Lower lobe of right lung (tissue), 2 donors: ENCODE measurements at regions not wholly inside any gene's neighbourhood (a gene's known extent, or its start where the extent isn't known, plus 50 kb on each side); places are given as distances from the start of the nearest gene placed in this dataset.

Experiments
- ATAC-seq, 2 donors: fragments of 200-7000 bp; cut with Tn5 transposase; one replicate each; pipeline ENCODE4 v1.9.1; 2020 to 2022; ENCODE audit warnings: mild to moderate bottlenecking in 2 of 2, moderate library complexity in 2 of 2
- DNase-seq: peaks from one replicate; pipeline ENCODE4 v3.0.0-alpha.2; 2020
- H3K27ac ChIP-seq: fragments of 200-600 bp; one replicate; pipeline ENCODE4 v1.8.0; 2022
- H3K27me3 ChIP-seq: fragments of 200-600 bp; one replicate; pipeline ENCODE4 v1.8.0; 2022; ENCODE audit warnings: low read depth
- H3K36me3 ChIP-seq: fragments of 200-600 bp; one replicate; pipeline ENCODE4 v1.8.0; 2022; ENCODE audit warnings: mild to moderate bottlenecking
- H3K4me1 ChIP-seq: fragments of 200-600 bp; one replicate; pipeline ENCODE4 v1.8.0; 2022
- H3K4me3 ChIP-seq: fragments of 200-600 bp; one replicate; pipeline ENCODE4 v1.8.0; 2022; ENCODE audit warnings: mild to moderate bottlenecking
- H3K9me3 ChIP-seq: fragments of 200-600 bp; one replicate; pipeline ENCODE4 v1.8.0; 2022
- CTCF ChIP-seq: fragments of 200-600 bp; IDR thresholded peaks from one replicate; pipeline ENCODE4 v1.8.0; 2022; ENCODE audit warnings: antibody characterized with exemption, mild to moderate bottlenecking
- intact Hi-C: fragments of 100-400 bp; cut with DNase I; formaldehyde crosslinking; loops from one replicate; pipeline ENCODE4 v1.11.0; 2022
- donor health status: DM: no; HTN: yes; CAD: no; lungs with severe emphysema.

- ATAC-seq (no peak), DNase-seq (no peak)
- no peak for TF ChIP-seq CTCF
- Histone ChIP-seq H3K27ac (no peak overlapping the region), H3K9me3 (no peaks in the 10 kb centered on the region), H3K27me3 (no peaks in the 10 kb centered on the region), H3K4me1 (peaks cover 10% of the 10 kb centered on the region), H3K36me3 (no peaks in the 10 kb centered on the region), H3K4me3 (no peak overlapping the region)
- intact Hi-C loops, result no loop called here
Observed at GRCh38 chr13:80572308-80572922, 231.5 kb upstream of the SPRY2 start.

- ATAC-seq (no peak), DNase-seq (no peak)
- peaks cover 10% of the 10 kb centered on the region for H3K4me1 ChIP-seq
- no peaks in the 10 kb centered on the region for H3K9me3 ChIP-seq
- TF ChIP-seq CTCF, result no peak
- no peak overlapping the region for H3K27ac ChIP-seq
- no peaks in the 10 kb centered on the region for H3K36me3 ChIP-seq
- no peaks in the 10 kb centered on the region for H3K27me3 ChIP-seq
- intact Hi-C loops, result no loop called here
- H3K4me3 ChIP-seq, result no peak overlapping the region
Observed at GRCh38 chr13:80571346-80572307, 230.7 kb upstream of the SPRY2 start.

- Histone ChIP-seq H3K9me3 (no peaks in the 10 kb centered on the region), H3K4me3 (no peak overlapping the region), H3K27me3 (no peaks in the 10 kb centered on the region), H3K27ac (no peak overlapping the region), H3K4me1 (no peaks in the 10 kb centered on the region), H3K36me3 (no peaks in the 10 kb centered on the region)
- no peak for ATAC-seq
- no peak for DNase-seq
- no peak for TF ChIP-seq CTCF
- intact Hi-C loops, result no loop called here
Observed at GRCh38 chr13:80563439-80563838, 222.5 kb upstream of the SPRY2 start.

- Histone ChIP-seq H3K4me1 (no peaks in the 10 kb centered on the region), H3K4me3 (no peak overlapping the region), H3K27ac (no peak overlapping the region), H3K9me3 (no peaks in the 10 kb centered on the region), H3K36me3 (no peaks in the 10 kb centered on the region), H3K27me3 (no peaks in the 10 kb centered on the region)
- ATAC-seq, result no peak
- TF ChIP-seq CTCF, result no peak
- intact Hi-C loops, result no loop called here
- DNase-seq, result no peak
Observed at GRCh38 chr13:80562433-80563156, 221.7 kb upstream of the SPRY2 start.

GRCh38 chr13:80560609-80561008, 219.7 kb upstream of the SPRY2 start:
- H3K27me3 ChIP-seq, result no peaks in the 10 kb centered on the region
- no peak for ATAC-seq
- TF ChIP-seq CTCF, result no peak

More at GRCh38 chr13:80560609-80561008, 219.7 kb upstream of the SPRY2 start:
- intact Hi-C loops, result no loop called here
- H3K9me3 ChIP-seq, result no peaks in the 10 kb centered on the region
- no peaks in the 10 kb centered on the region for H3K36me3 ChIP-seq
- no peaks in the 10 kb centered on the region for H3K4me1 ChIP-seq
- H3K4me3 ChIP-seq, result no peak overlapping the region
- no peak for DNase-seq
- no peak overlapping the region for H3K27ac ChIP-seq
